Common myeloid progenitor, CD34-positive (primary cell): ENCODE measurements at regions not wholly inside any gene's neighbourhood (a gene's known extent, or its start where the extent isn't known, plus 50 kb on each side); places are given as distances from the start of the nearest gene placed in this dataset.

Experiments
- CTCF ChIA-PET: fragments of 350-600 bp; sonication (Branson Sonifier 250); formaldehyde crosslinking; loops from one replicate; lab custom pipeline; 2021; ENCODE audit warnings: antibody characterized with exemption; lab: Charles Lee
- POLR2A ChIA-PET: fragments of 350-600 bp; sonication (Branson Sonifier 250); formaldehyde crosslinking; loops from one replicate; lab custom pipeline; 2021; ENCODE audit warnings: antibody characterized with exemption; lab: Charles Lee
- DNase-seq, 3 donors: peaks; one replicate each; pipeline versions ENCODE4 v3.0.0 to v3.0.0-alpha.2; 2013
- H3K27ac ChIP-seq, 2 experiments: 1 replicate in 1 of 2; 2 replicates in 1 of 2; pipeline ENCODE4 v1.7.0; 2013; ENCODE audit warnings: inconsistent platforms in 2 of 2, low read length in 2 of 2, mild to moderate bottlenecking in 2 of 2, low read depth in 1 of 2, moderate library complexity in 1 of 2; ENCODE audit not compliant: severe bottlenecking in 2 of 2, insufficient read depth in 1 of 2, poor library complexity in 1 of 2
- H3K27me3 ChIP-seq, 5 experiments: replicated peaks in 2 of 5; 1 replicate in 3 of 5; 2 replicates in 2 of 5; pipeline versions ENCODE4 v1.6.1 to v1.7.0; 2013; ENCODE audit warnings: low read length in 4 of 5, mild to moderate bottlenecking in 2 of 5, moderate library complexity in 2 of 5, inconsistent platforms in 1 of 5; ENCODE audit not compliant: insufficient read depth in 5 of 5, control insufficient read depth in 4 of 5
- H3K36me3 ChIP-seq, 4 experiments: 1 replicate in 2 of 4; 2 replicates in 2 of 4; pipeline versions ENCODE4 v1.6.1 to v1.7.0; 2013; ENCODE audit warnings: low read length in 3 of 4, control low read depth in 1 of 4, mild to moderate bottlenecking in 1 of 4; ENCODE audit not compliant: control insufficient read depth in 4 of 4, insufficient read depth in 4 of 4
- H3K4me1 ChIP-seq, 4 experiments: 1 replicate in 3 of 4; 2 replicates in 1 of 4; pipeline versions ENCODE4 v1.6.1 to v1.7.1; 2013; ENCODE audit warnings: low read length in 3 of 4, mild to moderate bottlenecking in 3 of 4, control low read depth in 1 of 4, inconsistent platforms in 1 of 4, moderate library complexity in 1 of 4; ENCODE audit not compliant: control insufficient read depth in 4 of 4, insufficient read depth in 4 of 4; ENCODE audit errors: control extremely low read depth in 1 of 4
- H3K4me3 ChIP-seq, 7 experiments: 1 replicate in 4 of 7; 2 replicates in 3 of 7; pipeline versions ENCODE4 v1.5.1 to v1.7.0; 2013; ENCODE audit warnings: mild to moderate bottlenecking in 7 of 7, low read length in 6 of 7, moderate library complexity in 6 of 7, inconsistent platforms in 2 of 7, low read depth in 2 of 7, control low read depth in 1 of 7; ENCODE audit not compliant: insufficient read depth in 4 of 7, control insufficient read depth in 1 of 7; ENCODE audit errors: extremely low read depth in 1 of 7
- H3K9me3 ChIP-seq, 5 experiments: 1 replicate in 4 of 5; 2 replicates in 1 of 5; pipeline versions ENCODE4 v1.6.1 to v1.7.1; 2013; ENCODE audit warnings: low read length in 4 of 5, mild to moderate bottlenecking in 2 of 5, inconsistent platforms in 1 of 5, low read depth in 1 of 5, moderate library complexity in 1 of 5; ENCODE audit not compliant: control insufficient read depth in 4 of 5, insufficient read depth in 2 of 5; ENCODE audit errors: control extremely low read depth in 1 of 5
- WGBS: methylation state at CpG from one replicate; pipeline ENCODE4 v1.1.5; 2013; ENCODE audit not compliant: insufficient coverage; 5-methylcytosine and 5-hydroxymethylcytosine counted together

DNA sequence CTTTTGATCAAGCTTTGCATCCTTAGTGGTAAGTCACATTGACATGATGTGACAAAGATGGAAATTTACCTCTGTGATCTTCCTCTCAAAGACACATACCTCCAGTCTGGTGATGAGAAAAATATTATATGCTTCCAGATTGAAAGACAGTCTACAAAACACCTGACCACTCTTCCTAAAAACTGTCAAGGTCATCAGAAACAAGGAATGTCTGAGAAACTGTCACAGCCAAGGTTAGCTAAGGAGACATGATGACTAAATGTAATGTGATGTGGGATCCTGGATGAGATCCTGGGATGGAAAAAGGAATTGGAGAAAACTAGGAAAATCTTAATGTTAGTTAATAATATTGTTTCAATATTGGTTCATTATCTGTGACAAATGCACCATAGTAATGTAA is 226.6 kb upstream of the ST6GAL2 start:
- Histone ChIP-seq H3K27me3 (no peaks in the 10 kb centered on the region), H3K36me3 (no peaks in the 10 kb centered on the region), H3K4me3 (no peak overlapping the region), H3K4me1 (no peaks in the 10 kb centered on the region), H3K27ac (no peak overlapping the region), H3K9me3 (peaks cover 0 to 4% (median 0%) of the 10 kb centered on the region in 5 experiments)
- DNase-seq = no peak
- ChIA-PET POLR2A (no interaction called here), CTCF (no interaction called here)

DNA sequence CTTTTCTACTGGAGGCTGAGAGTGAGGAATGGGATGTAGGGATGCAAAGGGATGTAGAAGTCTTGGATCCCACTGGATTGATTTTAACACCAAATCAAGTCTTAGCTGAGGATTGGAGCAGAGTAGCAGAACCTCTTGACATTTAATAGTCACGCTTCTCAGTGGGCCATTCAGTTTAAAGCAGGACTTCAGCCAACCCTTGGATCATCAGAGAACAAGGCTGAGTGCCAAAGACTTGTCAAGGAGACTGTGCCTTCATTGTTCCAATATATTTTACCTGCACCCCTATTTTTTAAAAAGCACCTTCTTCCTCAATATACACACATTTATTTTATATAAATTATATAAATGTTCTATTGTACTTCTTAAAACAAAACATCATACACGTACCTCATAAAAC is 242.4 kb upstream of the ST6GAL2 start:
- Histone ChIP-seq H3K27me3 (no peaks in the 10 kb centered on the region), H3K36me3 (no peaks in the 10 kb centered on the region), H3K4me3 (no peak overlapping the region), H3K4me1 (peaks cover 6 to 20% (median 7%) of the 10 kb centered on the region in 4 experiments), H3K9me3 (no peaks in the 10 kb centered on the region), H3K27ac (no peak overlapping the region)
- POLR2A ChIA-PET = no interaction called here
- DNase-seq = no peak
- WGBS = 90% methylated on average over 1 of the region's 2 CpGs
- CTCF ChIA-PET = no interaction called here

DNA sequence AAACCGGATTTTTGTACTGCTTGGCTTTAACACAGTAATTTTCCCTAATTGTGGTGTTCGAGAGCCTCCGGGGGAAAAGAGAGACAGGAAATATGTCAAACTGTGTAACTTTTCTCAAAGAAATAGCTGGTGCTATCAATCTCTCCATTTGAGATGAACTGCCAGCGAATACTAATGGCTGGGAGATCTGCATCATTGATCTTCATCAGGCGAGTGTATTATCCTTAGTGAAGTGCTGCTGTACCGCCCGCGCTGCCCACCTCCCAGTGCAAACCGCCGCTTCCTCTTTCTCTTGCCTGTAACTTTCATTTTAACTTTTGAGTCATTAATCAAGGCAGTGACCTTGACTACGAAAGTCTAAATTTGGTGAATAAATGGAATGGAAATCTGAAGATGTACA is 246.1 kb upstream of the ST6GAL2 start:
- 0% methylated on average over 8 of the region's 11 CpGs for WGBS
- Histone ChIP-seq H3K27ac (no peak overlapping the region), H3K4me1 (peaks cover 6 to 20% (median 7%) of the 10 kb centered on the region in 4 experiments), H3K4me3 (peak overlapping the region in 5 of 7 experiments; percentile 35 to 73 (median 53)), H3K27me3 (no peaks in the 10 kb centered on the region), H3K36me3 (no peaks in the 10 kb centered on the region), H3K9me3 (no peaks in the 10 kb centered on the region)
- POLR2A ChIA-PET = no interaction called here
- CTCF ChIA-PET = interaction anchor here (1.6 kb wide), 1 partner anchor 262 kb away, joined by 4 read pairs; no protein-coding TSS in a partner anchor
- peak; percentile 56 to 93 (median 84) for DNase-seq

DNA sequence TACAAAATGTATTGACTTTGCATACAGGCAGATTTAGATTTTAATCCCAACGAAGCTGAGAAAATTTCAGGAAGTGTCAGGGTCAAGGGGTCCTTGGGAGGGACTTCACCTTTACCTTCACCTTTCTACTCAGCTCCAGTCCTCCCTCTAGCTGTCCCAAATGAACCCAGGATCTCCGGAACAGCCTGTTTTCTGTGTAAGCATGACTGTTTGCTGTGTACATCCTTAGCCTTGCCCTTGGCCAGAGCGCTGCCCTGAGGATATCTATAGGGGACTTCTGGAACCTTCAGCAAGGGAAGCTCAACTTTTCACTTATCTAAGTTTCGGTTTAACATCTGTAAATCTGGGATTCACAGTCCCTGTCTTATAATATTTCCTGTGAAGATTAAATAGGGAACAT is 246.8 kb upstream of the ST6GAL2 start:
- H3K4me1 ChIP-seq = peaks cover 6 to 20% (median 7%) of the 10 kb centered on the region in 4 experiments
- H3K9me3 ChIP-seq = no peaks in the 10 kb centered on the region
- no peaks in the 10 kb centered on the region for H3K27me3 ChIP-seq
- POLR2A ChIA-PET = no interaction called here
- peak overlapping the region in 3 of 7 experiments; percentile 29 to 73 (median 53) for H3K4me3 ChIP-seq
- no peak for DNase-seq
- no peak overlapping the region for H3K27ac ChIP-seq
- H3K36me3 ChIP-seq = no peaks in the 10 kb centered on the region
- 93% methylated on average over 2 of the region's 4 CpGs for WGBS
- CTCF ChIA-PET = interaction anchor here (1.6 kb wide), 1 partner anchor 263 kb away, joined by 4 read pairs; no protein-coding TSS in a partner anchor

DNA sequence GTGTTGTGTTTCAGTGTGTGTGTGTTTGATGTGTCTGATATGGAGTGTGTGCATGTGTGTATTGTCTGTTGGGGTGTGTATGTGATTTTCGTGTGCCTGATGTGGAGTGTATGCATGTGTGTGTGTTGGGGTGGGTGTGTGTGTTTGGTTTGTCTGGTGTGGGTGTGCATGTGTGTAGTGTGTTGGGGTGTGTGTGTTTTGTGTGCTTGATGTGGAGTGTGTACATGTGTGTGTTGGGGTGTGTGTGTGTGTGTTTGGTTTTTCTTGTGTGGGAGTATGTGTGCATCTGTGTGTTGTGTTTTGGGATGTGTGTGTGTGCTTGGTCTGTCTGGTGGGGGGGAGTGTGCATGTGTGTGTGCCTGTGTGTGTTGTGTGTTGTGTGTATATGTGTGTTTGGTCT is 247.4 kb upstream of the ST6GAL2 start:
- Histone ChIP-seq H3K9me3 (no peaks in the 10 kb centered on the region), H3K27me3 (no peaks in the 10 kb centered on the region), H3K27ac (no peak overlapping the region), H3K36me3 (no peaks in the 10 kb centered on the region), H3K4me3 (no peak overlapping the region), H3K4me1 (peaks cover 6 to 20% (median 7%) of the 10 kb centered on the region in 4 experiments)
- POLR2A ChIA-PET = no interaction called here
- CTCF ChIA-PET = interaction anchor here (1.6 kb wide), 1 partner anchor 263 kb away, joined by 4 read pairs; no protein-coding TSS in a partner anchor
- DNase-seq = no peak
- WGBS = 100% methylated on average over 1 of the region's 1 CpG

- CTCF ChIA-PET = no interaction called here
- POLR2A ChIA-PET = no interaction called here
- Histone ChIP-seq H3K36me3 (no peaks in the 10 kb centered on the region), H3K27me3 (no peaks in the 10 kb centered on the region), H3K4me3 (no peak overlapping the region), H3K4me1 (peaks cover 6 to 15% (median 6%) of the 10 kb centered on the region in 4 experiments), H3K9me3 (peaks cover 0 to 2% (median 0%) of the 10 kb centered on the region in 5 experiments), H3K27ac (no peak overlapping the region)
- no peak for DNase-seq
These were observed 250.8 kb upstream of the ST6GAL2 start for GRCh38 chr2:107136733-107137132.

- CTCF ChIA-PET = no interaction called here
- peaks cover 0 to 2% (median 0%) of the 10 kb centered on the region in 5 experiments for H3K9me3 ChIP-seq
- 100% methylated on average over 1 of the region's 2 CpGs for WGBS
- no peaks in the 10 kb centered on the region for H3K36me3 ChIP-seq
- H3K27me3 ChIP-seq = no peaks in the 10 kb centered on the region
- H3K4me1 ChIP-seq = peaks cover 0 to 5% (median 1%) of the 10 kb centered on the region in 4 experiments
- no peak overlapping the region for H3K4me3 ChIP-seq
- DNase-seq = no peak
- H3K27ac ChIP-seq = no peak overlapping the region
- POLR2A ChIA-PET = no interaction called here
These were observed 251.7 kb upstream of the ST6GAL2 start for GRCh38 chr2:107137706-107138105.
